Thyroid gland (tissue), 4 donors: ENCODE measurements at regions not wholly inside any gene's neighbourhood (a gene's known extent, or its start where the extent isn't known, plus 50 kb on each side); places are given as distances from the start of the nearest gene placed in this dataset.

Source experiments
- CTCF ChIP-seq, 6 experiments: fragments of 200-600 bp in 3 of 6; fragments of 450-650 bp in 3 of 6; sonication (generic) in 3 of 6; IDR thresholded peaks; one replicate each; pipeline ENCODE4 v1.5.1; 2016 to 2019; ENCODE audit warnings: antibody characterized with exemption in 6 of 6, mild to moderate bottlenecking in 2 of 6, inconsistent platforms in 1 of 6, moderate library complexity in 1 of 6
- POLR2A ChIP-seq, 2 donors: fragments of 450-650 bp; IDR thresholded peaks; one replicate each; pipeline ENCODE4 v1.6.1; 2017; ENCODE audit warnings: antibody characterized with exemption in 2 of 2, mild to moderate bottlenecking in 2 of 2, moderate library complexity in 1 of 2

GRCh38 chr13:87537951-87538350 is 133.2 kb upstream of the SLITRK5 start:
- no peak for TF ChIP-seq CTCF (IDR thresholded peaks at IDR 0.05)
- TF ChIP-seq POLR2A (IDR thresholded peaks at IDR 0.05): no peak
